HepG2 (cell line): ENCODE measurements at regions not wholly inside any gene's neighbourhood (a gene's known extent, or its start where the extent isn't known, plus 50 kb on each side); places are given as distances from the start of the nearest gene placed in this dataset.

Experiments used
- ATAC-seq: fragments of 200-7000 bp; cut with Tn5 transposase; 3 replicates; pipeline ENCODE4 v1.9.1; 2020; ENCODE audit warnings: mild to moderate bottlenecking, moderate library complexity
- BruUV-seq: library from RNA; stranded (reverse); fragments of 400-500 nt; replicated peaks from 2 replicates; lab custom pipeline; 2021; lab: Mats Ljungman, UMichigan
- CTCF ChIA-PET: fragments of 300-600 bp; formaldehyde crosslinking; extraction: SDS; loops from one replicate; lab custom pipeline; 2021; ENCODE audit warnings: low total read pairs, inconsistent platforms, low intra/inter-chr PET ratio; lab: Yijun Ruan, JAX
- POLR2A ChIA-PET: fragments of 350-600 bp; sonication (Branson Sonifier 250); formaldehyde crosslinking; loops from one replicate; lab custom pipeline; 2020; ENCODE audit warnings: antibody characterized with exemption, inconsistent platforms; lab: Yijun Ruan, JAX
- DNase-seq: peaks from one replicate; pipeline ENCODE4 v3.0.0-alpha.2; 2015; ENCODE audit warnings: low spot score
- FAIRE-seq: peaks from 3 replicates; lab custom pipeline; 2011; peaks lifted over from hg19 to GRCh38; lab: Jason Lieb, UNC
- H2AFZ ChIP-seq: one replicate; pipeline ENCODE4 v1.6.1; 2011; ENCODE audit warnings: low read length, inconsistent platforms
- H3K27ac ChIP-seq: fragments of 300-600 bp; 3 replicates; pipeline ENCODE4 v1.8.0; 2011; ENCODE audit warnings: mixed run types, mild to moderate bottlenecking, mixed read lengths, low read length, inconsistent platforms; ENCODE audit not compliant: insufficient read depth; ENCODE audit errors: extremely low read length
- H3K27me3 ChIP-seq, 2 experiments: fragments of 200-600 bp in 1 of 2; 2 replicates in 1 of 2; 3 replicates in 1 of 2; pipeline versions ENCODE4 v1.6.0 to v1.8.0; 2011; ENCODE audit warnings: low read length in 2 of 2, mild to moderate bottlenecking in 2 of 2, moderate library complexity in 2 of 2, inconsistent platforms in 1 of 2; ENCODE audit not compliant: insufficient read depth in 2 of 2, control insufficient read depth in 1 of 2
- H3K36me3 ChIP-seq, 2 experiments: fragments of 200-600 bp in 1 of 2; replicated peaks in 1 of 2; 2 replicates in 1 of 2; 3 replicates in 1 of 2; pipeline versions ENCODE4 v1.5.1 to v1.8.0; 2011; ENCODE audit warnings: low read length in 2 of 2, inconsistent platforms in 1 of 2; ENCODE audit not compliant: insufficient read depth in 2 of 2, control insufficient read depth in 1 of 2
- H3K4me1 ChIP-seq: 2 replicates; pipeline ENCODE4 v1.5.1; 2012; ENCODE audit warnings: low read length, inconsistent platforms; ENCODE audit not compliant: insufficient read depth
- H3K4me2 ChIP-seq: 2 replicates; pipeline ENCODE4 v1.6.0; 2011; ENCODE audit warnings: low read depth, low read length, inconsistent platforms
- H3K4me3 ChIP-seq, 3 experiments: fragments of 200-600 bp in 1 of 3; sonication (generic), shearing (Covaris generic) in 1 of 3; replicated peaks in 1 of 3; 2 replicates each; pipeline ENCODE4 v1.5.1; 2011 to 2016; ENCODE audit warnings: low read length in 3 of 3, inconsistent platforms in 2 of 3, low read depth in 2 of 3, mild to moderate bottlenecking in 2 of 3, control low read depth in 1 of 3, mixed read lengths in 1 of 3; ENCODE audit not compliant: insufficient read depth in 1 of 3
- H3K79me2 ChIP-seq: one replicate; pipeline ENCODE4 v1.6.1; 2011; ENCODE audit warnings: low read length, inconsistent platforms; ENCODE audit not compliant: insufficient read depth
- H3K9ac ChIP-seq: 2 replicates; pipeline ENCODE4 v1.6.0; 2011; ENCODE audit warnings: mild to moderate bottlenecking, low read depth, low read length, inconsistent platforms; ENCODE audit not compliant: insufficient read depth
- H3K9me3 ChIP-seq: 2 replicates; pipeline ENCODE4 v1.5.1; 2012; ENCODE audit warnings: mild to moderate bottlenecking, low read length
- H4K20me1 ChIP-seq: 2 replicates; pipeline ENCODE4 v1.6.0; 2011; ENCODE audit warnings: inconsistent platforms, mild to moderate bottlenecking, low read length, moderate library complexity; ENCODE audit not compliant: insufficient read depth
- ATF3 ChIP-seq: sonication (generic); formaldehyde crosslinking; IDR thresholded peaks from 2 replicates; pipeline ENCODE4 v1.4.0; 2020; ENCODE audit warnings: missing genetic modification reagents
- DDIT3 ChIP-seq: sonication (generic); formaldehyde crosslinking; IDR thresholded peaks from 2 replicates; pipeline ENCODE4 v1.4.0; 2020; ENCODE audit warnings: mild to moderate bottlenecking, missing genetic modification reagents
- GABPB1 ChIP-seq: IDR thresholded peaks from 2 replicates; pipeline ENCODE4 v1.6.1; 2016; ENCODE audit warnings: mild to moderate bottlenecking, missing genetic modification reagents, moderate library complexity, missing compliant biosample characterization
- MIER2 ChIP-seq: IDR thresholded peaks from 2 replicates; pipeline ENCODE4 v1.6.1; 2016; ENCODE audit warnings: missing biosample characterization, missing genetic modification reagents
- MTA3 ChIP-seq: sonication (generic); formaldehyde crosslinking; IDR thresholded peaks from 2 replicates; pipeline ENCODE4 v1.4.0; 2020; ENCODE audit warnings: missing genetic modification reagents
- RFX3 ChIP-seq: IDR thresholded peaks from 2 replicates; pipeline ENCODE4 v1.6.1; 2016; ENCODE audit warnings: missing biosample characterization, missing genetic modification reagents
- SRSF4 ChIP-seq: fragments of 200-400 bp; formaldehyde crosslinking; IDR thresholded peaks from one replicate; pipeline ENCODE4 v1.6.1; 2018; ENCODE audit warnings: mild to moderate bottlenecking, low read depth, low read length, moderate library complexity; ENCODE audit not compliant: poor library complexity, severe bottlenecking
- TFAP4 ChIP-seq: sonication (generic); IDR thresholded peaks from 2 replicates; pipeline ENCODE4 v1.6.1; 2016; ENCODE audit warnings: low read depth, borderline replicate concordance
- ZBTB21 ChIP-seq: sonication (generic); formaldehyde crosslinking; IDR thresholded peaks from 2 replicates; pipeline ENCODE4 v1.4.0; 2020; ENCODE audit warnings: missing genetic modification reagents
- ZBTB7A ChIP-seq: sonication (generic); formaldehyde crosslinking; IDR thresholded peaks from 2 replicates; pipeline ENCODE4 v1.8.0; 2022; ENCODE audit warnings: mild to moderate bottlenecking, missing genetic modification reagents
- ZNF12 ChIP-seq: sonication (generic); formaldehyde crosslinking; IDR thresholded peaks from 2 replicates; pipeline ENCODE4 v1.5.0; 2020; ENCODE audit warnings: missing genetic modification reagents
- ZNF784 ChIP-seq: sonication (generic); formaldehyde crosslinking; IDR thresholded peaks from 2 replicates; pipeline ENCODE4 v1.5.1; 2020; ENCODE audit warnings: missing genetic modification reagents, mild to moderate bottlenecking, borderline replicate concordance
- WGBS: methylation state at CpG from one replicate; pipeline ENCODE4 v1.1.6; 2017; ENCODE audit warnings: low lambda C conversion rate; 5-methylcytosine and 5-hydroxymethylcytosine counted together
- in situ Hi-C: cut with HindIII; loops from 2 replicates; pipeline ENCODE4 v1.10.0; 2017; ENCODE audit warnings: low pct_unique_long_range_greater_than_20kb; ENCODE audit not compliant: extremely low pct_ligation_motif_present
- intact Hi-C: fragments of 100-400 bp; cut with micrococcal nuclease; formaldehyde crosslinking; loops from one replicate; pipeline ENCODE4 v1.10.0; 2022; ENCODE audit not compliant: unreplicated experiment
- TF ChIP-seq, protein P1 (sequence below): sonication (generic); formaldehyde crosslinking; IDR thresholded peaks from 2 replicates; pipeline ENCODE4 v1.8.0; 2022; ENCODE audit warnings: mild to moderate bottlenecking, missing genetic modification reagents

DNA sequence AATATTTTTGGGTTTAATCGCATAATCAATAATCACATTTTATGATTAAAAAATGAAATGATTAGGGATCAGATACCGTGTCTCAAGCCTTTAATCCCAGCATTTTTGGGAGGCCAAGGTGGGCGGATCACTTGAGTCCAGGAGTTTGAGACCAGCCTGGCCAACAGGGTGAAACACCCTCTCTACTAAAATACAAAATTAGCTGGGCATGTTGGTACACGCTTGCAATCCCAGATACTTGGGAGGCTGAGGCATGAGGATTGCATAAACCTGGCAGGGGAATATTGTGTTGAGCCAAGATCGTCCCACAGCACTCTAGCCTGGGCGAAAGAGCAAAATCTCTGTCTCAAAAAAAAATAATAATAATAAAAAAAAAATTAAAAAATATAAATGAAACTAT lies 1581.4 kb downstream of the KCNT2 start:
- intact Hi-C loops (no loop called here), in situ Hi-C loops (no loop called here)
- no peaks in the 10 kb centered on the region for H3K27me3 ChIP-seq
- no peak overlapping the region for H3K9ac ChIP-seq
- H3K27ac ChIP-seq, result no peak overlapping the region
- no TSS peak for BruUV-seq
- DNase-seq (no peak), FAIRE-seq (no peak), ATAC-seq (no peak)
- ChIA-PET POLR2A (no interaction called here), CTCF (no interaction called here)
- H2AFZ ChIP-seq, result no peak overlapping the region
- H3K4me2 ChIP-seq, result no peak overlapping the region
- H3K9me3 ChIP-seq, result no peaks in the 10 kb centered on the region
- H3K36me3 ChIP-seq, result no peaks in the 10 kb centered on the region
- H3K79me2 ChIP-seq, result no peaks in the 10 kb centered on the region
- 7% methylated on average over 6 of the region's 6 CpGs for WGBS
- no peaks in the 10 kb centered on the region for H4K20me1 ChIP-seq
- H3K4me1 ChIP-seq, result no peaks in the 10 kb centered on the region
- no peak overlapping the region for H3K4me3 ChIP-seq
- no peak for TF ChIP-seq DDIT3 (CRISPR knock-in tag)
- no peak for TF ChIP-seq MTA3
- TF ChIP-seq ZNF784, result no peak
- TF ChIP-seq MIER2 (CRISPR knock-in tag), result no peak
- TF ChIP-seq SRSF4, result no peak
- no peak for TF ChIP-seq ZBTB7A (CRISPR knock-in tag)
- TF ChIP-seq, protein P1, sequence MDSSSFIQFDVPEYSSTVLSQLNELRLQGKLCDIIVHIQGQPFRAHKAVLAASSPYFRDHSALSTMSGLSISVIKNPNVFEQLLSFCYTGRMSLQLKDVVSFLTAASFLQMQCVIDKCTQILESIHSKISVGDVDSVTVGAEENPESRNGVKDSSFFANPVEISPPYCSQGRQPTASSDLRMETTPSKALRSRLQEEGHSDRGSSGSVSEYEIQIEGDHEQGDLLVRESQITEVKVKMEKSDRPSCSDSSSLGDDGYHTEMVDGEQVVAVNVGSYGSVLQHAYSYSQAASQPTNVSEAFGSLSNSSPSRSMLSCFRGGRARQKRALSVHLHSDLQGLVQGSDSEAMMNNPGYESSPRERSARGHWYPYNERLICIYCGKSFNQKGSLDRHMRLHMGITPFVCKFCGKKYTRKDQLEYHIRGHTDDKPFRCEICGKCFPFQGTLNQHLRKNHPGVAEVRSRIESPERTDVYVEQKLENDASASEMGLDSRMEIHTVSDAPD (CRISPR knock-in tag), result no peak
- no peak for TF ChIP-seq TFAP4
- no peak for TF ChIP-seq ZNF12 (CRISPR knock-in tag)
- TF ChIP-seq ATF3 (CRISPR knock-in tag), result no peak
- no peak for TF ChIP-seq GABPB1 (CRISPR knock-in tag)
- no peak for TF ChIP-seq RFX3
- TF ChIP-seq ZBTB21 (CRISPR knock-in tag), result no peak
